CD14-positive monocyte (primary cell): ENCODE measurements at regions not wholly inside any gene's neighbourhood (a gene's known extent, or its start where the extent isn't known, plus 50 kb on each side); places are given as distances from the start of the nearest gene placed in this dataset.

Experiments
- DNase-seq, 3 donors: peaks; one replicate each; pipeline ENCODE4 v3.0.0-alpha.2; 2011 to 2022
- H2AFZ ChIP-seq: 2 replicates; pipeline ENCODE4 v1.6.0; 2012; ENCODE audit warnings: mild to moderate bottlenecking, low read depth, low read length, inconsistent platforms; ENCODE audit not compliant: insufficient read depth, poor library complexity, severe bottlenecking
- H3K27ac ChIP-seq, 2 donors: 1 replicate in 1 of 2; 2 replicates in 1 of 2; pipeline ENCODE4 v1.5.1; 2012 to 2013; ENCODE audit warnings: low read length in 2 of 2, control low read depth in 1 of 2, inconsistent platforms in 1 of 2, low read depth in 1 of 2, mild to moderate bottlenecking in 1 of 2
- H3K27me3 ChIP-seq, 2 donors: one replicate each; pipeline versions ENCODE4 v1.6.0 to v1.6.1; 2011 to 2013; ENCODE audit warnings: low read length in 2 of 2; ENCODE audit not compliant: control insufficient read depth in 2 of 2, insufficient read depth in 2 of 2
- H3K36me3 ChIP-seq, 2 donors: replicated peaks in 1 of 2; 1 replicate in 1 of 2; 2 replicates in 1 of 2; pipeline versions ENCODE4 v1.5.1 to v1.6.1; 2012 to 2013; ENCODE audit warnings: low read length in 2 of 2, control low read depth in 1 of 2, inconsistent platforms in 1 of 2, mild to moderate bottlenecking in 1 of 2; ENCODE audit not compliant: insufficient read depth in 2 of 2, control insufficient read depth in 1 of 2
- H3K4me1 ChIP-seq, 2 donors: 1 replicate in 1 of 2; 2 replicates in 1 of 2; pipeline versions ENCODE4 v1.5.1 to v1.6.1; 2012 to 2013; ENCODE audit warnings: low read length in 2 of 2, control low read depth in 1 of 2, inconsistent platforms in 1 of 2, mild to moderate bottlenecking in 1 of 2, moderate library complexity in 1 of 2; ENCODE audit not compliant: insufficient read depth in 2 of 2, control insufficient read depth in 1 of 2
- H3K4me2 ChIP-seq: replicated peaks from 2 replicates; pipeline ENCODE3; 2012; ENCODE audit warnings: low read length, moderate library complexity, mild to moderate bottlenecking; ENCODE audit not compliant: poor library complexity, severe bottlenecking; ENCODE audit errors: extremely low read depth
- H3K4me3 ChIP-seq, 3 experiments: fragments of 200-600 bp in 1 of 3; sonication (generic) in 1 of 3; replicated peaks in 1 of 3; 1 replicate in 2 of 3; 2 replicates in 1 of 3; pipeline ENCODE4 v1.5.1; 2011 to 2013; ENCODE audit warnings: low read length in 3 of 3, mild to moderate bottlenecking in 3 of 3, control low read depth in 2 of 3, low read depth in 2 of 3, inconsistent platforms in 1 of 3, moderate library complexity in 1 of 3
- H3K79me2 ChIP-seq: 2 replicates; pipeline ENCODE4 v1.6.0; 2012; ENCODE audit warnings: mild to moderate bottlenecking, control low read depth, inconsistent platforms, low read length, moderate library complexity; ENCODE audit not compliant: insufficient read depth
- H3K9ac ChIP-seq: 2 replicates; pipeline ENCODE4 v1.6.0; 2017; ENCODE audit warnings: low read length, mild to moderate bottlenecking; ENCODE audit not compliant: insufficient read depth, poor library complexity, severe bottlenecking
- H3K9me3 ChIP-seq, 2 donors: replicated peaks in 1 of 2; 1 replicate in 1 of 2; 2 replicates in 1 of 2; pipeline versions ENCODE4 v1.5.1 to v1.6.1; 2012 to 2013; ENCODE audit warnings: low read length in 2 of 2, control low read depth in 1 of 2; ENCODE audit not compliant: control insufficient read depth in 1 of 2, insufficient read depth in 1 of 2
- H4K20me1 ChIP-seq: 2 replicates; pipeline ENCODE4 v1.6.0; 2012; ENCODE audit warnings: mild to moderate bottlenecking, low read length, control low read depth, moderate library complexity; ENCODE audit not compliant: insufficient read depth
- H3K27ac Mint-ChIP-seq, 7 donors: one replicate each; pipeline ENCODE4 v1.8.0; 2020; ENCODE audit warnings: mild to moderate bottlenecking in 7 of 7, mixed read lengths in 7 of 7, moderate library complexity in 6 of 7, inconsistent platforms in 2 of 7
- H3K27me3 Mint-ChIP-seq, 3 donors: one replicate each; pipeline ENCODE4 v1.8.0; 2021 to 2022; ENCODE audit warnings: low read depth in 3 of 3, mild to moderate bottlenecking in 3 of 3, mixed read lengths in 3 of 3, moderate library complexity in 3 of 3, inconsistent platforms in 1 of 3
- H3K36me3 Mint-ChIP-seq, 2 donors: one replicate each; pipeline ENCODE4 v1.8.0; 2020; ENCODE audit warnings: mixed read lengths in 2 of 2, inconsistent platforms in 1 of 2, mild to moderate bottlenecking in 1 of 2
- H3K4me1 Mint-ChIP-seq: one replicate; pipeline ENCODE4 v1.8.0; 2020; ENCODE audit warnings: mild to moderate bottlenecking, mixed read lengths
- H3K4me3 Mint-ChIP-seq, 2 donors: one replicate each; pipeline ENCODE4 v1.8.0; 2020; ENCODE audit warnings: mild to moderate bottlenecking in 2 of 2, mixed read lengths in 2 of 2, moderate library complexity in 1 of 2
- H3K9me3 Mint-ChIP-seq, 7 donors: one replicate each; pipeline ENCODE4 v1.8.0; 2020 to 2022; ENCODE audit warnings: mixed read lengths in 7 of 7, mild to moderate bottlenecking in 6 of 7, moderate library complexity in 6 of 7, inconsistent platforms in 2 of 7
- CTCF ChIP-seq: fragments of 200-600 bp; IDR thresholded peaks from one replicate; pipeline ENCODE4 v1.8.0; 2022; ENCODE audit warnings: antibody characterized with exemption, mild to moderate bottlenecking
- WGBS: methylation state at CpG from one replicate; pipeline ENCODE4 v1.1.5; 2013; ENCODE audit warnings: missing lambda C conversion rate; ENCODE audit not compliant: insufficient coverage; 5-methylcytosine and 5-hydroxymethylcytosine counted together
- intact Hi-C, 2 donors: fragments of 100-400 bp; cut with micrococcal nuclease; formaldehyde crosslinking; loops; one replicate each; pipeline versions ENCODE4 v1.15.0 to v1.15.1; 2023

- Histone ChIP-seq H3K27me3 (no peaks in the 10 kb centered on the region), H3K36me3 (no peaks in the 10 kb centered on the region), H3K9ac (no peak overlapping the region), H4K20me1 (no peaks in the 10 kb centered on the region), H3K4me1 (no peaks in the 10 kb centered on the region), H3K27ac (no peak overlapping the region), H3K4me3 (no peak overlapping the region), H3K79me2 (no peaks in the 10 kb centered on the region), H3K4me2 (no peak overlapping the region), H2AFZ (no peak overlapping the region), H3K9me3 (peaks cover 0 to 5% of the 10 kb centered on the region in 2 donors)
- intact Hi-C loops: no loop called here
- H3K4me3 Mint-ChIP-seq: no peak overlapping the region
- H3K36me3 Mint-ChIP-seq: no peaks in the 10 kb centered on the region
- peaks cover 0 to 3% (median 2%) of the 10 kb centered on the region in 3 donors for H3K27me3 Mint-ChIP-seq
- no peak for DNase-seq
- H3K4me1 Mint-ChIP-seq: no peaks in the 10 kb centered on the region
- WGBS: no CpG with 5 or more reads among the region's 2 CpGs
- TF ChIP-seq CTCF: no peak
- no peak overlapping the region for H3K27ac Mint-ChIP-seq
- H3K9me3 Mint-ChIP-seq: peaks cover 0 to 4% (median 0%) of the 10 kb centered on the region in 7 donors
Measured at GRCh38 chr7:79787096-79787495, 333.6 kb upstream of the MAGI2 start.

- no peaks in the 10 kb centered on the region for H3K4me1 Mint-ChIP-seq
- H3K27ac ChIP-seq: no peak overlapping the region
- no peaks in the 10 kb centered on the region for H3K79me2 ChIP-seq
- WGBS: 100% methylated on average over 1 of the region's 5 CpGs
- peaks cover 0 to 4% (median 0%) of the 10 kb centered on the region in 7 donors for H3K9me3 Mint-ChIP-seq
- H3K36me3 ChIP-seq: no peaks in the 10 kb centered on the region
- H3K4me3 Mint-ChIP-seq: no peak overlapping the region
- H3K27me3 Mint-ChIP-seq: peaks cover 2 to 3% (median 2%) of the 10 kb centered on the region in 3 donors
- intact Hi-C loops: no loop called here
- no peak for DNase-seq
- H3K9ac ChIP-seq: no peak overlapping the region
- H3K36me3 Mint-ChIP-seq: no peaks in the 10 kb centered on the region
- TF ChIP-seq CTCF: no peak
- no peak overlapping the region for H2AFZ ChIP-seq
- no peak overlapping the region for H3K27ac Mint-ChIP-seq
- no peak overlapping the region for H3K4me3 ChIP-seq
- no peaks in the 10 kb centered on the region for H3K27me3 ChIP-seq
- no peaks in the 10 kb centered on the region for H4K20me1 ChIP-seq
- H3K4me2 ChIP-seq: no peak overlapping the region
- no peaks in the 10 kb centered on the region for H3K4me1 ChIP-seq
- peaks cover 0 to 5% of the 10 kb centered on the region in 2 donors for H3K9me3 ChIP-seq
Measured at GRCh38 chr7:79786187-79786586, 332.7 kb upstream of the MAGI2 start.
